ENCODE measurements at regions not wholly inside any gene's neighbourhood (a gene's known extent, or its start where the extent isn't known, plus 50 kb on each side); places are given as distances from the start of the nearest gene placed in this dataset.

DNA sequence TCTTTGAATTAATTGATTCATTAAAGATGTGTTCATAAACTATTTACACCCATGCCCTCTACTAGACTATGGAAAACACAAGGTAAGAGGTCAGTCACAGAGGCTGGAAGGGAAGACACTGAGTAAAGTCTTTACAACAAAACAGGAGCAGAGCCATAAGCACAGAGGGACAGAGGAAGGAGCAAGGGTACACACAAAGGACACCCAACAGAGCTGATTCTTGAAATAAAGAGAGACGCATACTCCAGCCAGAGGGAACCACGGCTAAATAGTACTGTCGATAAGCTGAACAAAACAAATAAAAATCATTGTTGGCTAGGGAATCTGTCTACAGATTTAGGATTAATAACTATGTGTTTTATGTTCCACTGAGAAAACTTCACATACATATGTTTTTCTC lies 289.2 kb downstream of the EFNB2 start:
- ATAC-seq (peak; percentile 85), DNase-seq (ENCODE audit: low spot score) (peak; percentile 35)
- no peaks in the 10 kb centered on the region for H3K36me3 Mint-ChIP-seq (ENCODE audit: low read depth)
- Histone ChIP-seq H3K4me2 (no peak overlapping the region), H3K36me3 (ENCODE audit: insufficient read depth) (no peaks in the 10 kb centered on the region), H3K27ac (ENCODE audit: low read depth) (no peak overlapping the region), H3K79me2 (replicated peaks; ENCODE audit: insufficient read depth) (no peaks in the 10 kb centered on the region), H3F3A (replicated peaks; ENCODE audit: low read depth) (no peaks in the 10 kb centered on the region), H3K9me2 (ENCODE audit: insufficient read depth) (no peaks in the 10 kb centered on the region), H3K4me3 (no peak overlapping the region), H2AFZ (no peak overlapping the region), H3K4me1 (ENCODE audit: insufficient read depth) (peaks cover 7% of the 10 kb centered on the region; the same call in 1 of the 2 replicates), H3K27me3 (ENCODE audit: insufficient read depth) (no peaks in the 10 kb centered on the region), H4K20me1 (replicated peaks; ENCODE audit: insufficient read depth) (no peaks in the 10 kb centered on the region)
- no peak overlapping the region for H3K4me3 Mint-ChIP-seq
- no peak for TF ChIP-seq JUNB (IDR thresholded peaks at IDR 0.05; ENCODE audit: unreplicated experiment)
- no peak for TF ChIP-seq CREB1 (CRISPR knock-in tag; IDR thresholded peaks at IDR 0.05; ENCODE audit: low read depth)
- TF ChIP-seq, protein P1, sequence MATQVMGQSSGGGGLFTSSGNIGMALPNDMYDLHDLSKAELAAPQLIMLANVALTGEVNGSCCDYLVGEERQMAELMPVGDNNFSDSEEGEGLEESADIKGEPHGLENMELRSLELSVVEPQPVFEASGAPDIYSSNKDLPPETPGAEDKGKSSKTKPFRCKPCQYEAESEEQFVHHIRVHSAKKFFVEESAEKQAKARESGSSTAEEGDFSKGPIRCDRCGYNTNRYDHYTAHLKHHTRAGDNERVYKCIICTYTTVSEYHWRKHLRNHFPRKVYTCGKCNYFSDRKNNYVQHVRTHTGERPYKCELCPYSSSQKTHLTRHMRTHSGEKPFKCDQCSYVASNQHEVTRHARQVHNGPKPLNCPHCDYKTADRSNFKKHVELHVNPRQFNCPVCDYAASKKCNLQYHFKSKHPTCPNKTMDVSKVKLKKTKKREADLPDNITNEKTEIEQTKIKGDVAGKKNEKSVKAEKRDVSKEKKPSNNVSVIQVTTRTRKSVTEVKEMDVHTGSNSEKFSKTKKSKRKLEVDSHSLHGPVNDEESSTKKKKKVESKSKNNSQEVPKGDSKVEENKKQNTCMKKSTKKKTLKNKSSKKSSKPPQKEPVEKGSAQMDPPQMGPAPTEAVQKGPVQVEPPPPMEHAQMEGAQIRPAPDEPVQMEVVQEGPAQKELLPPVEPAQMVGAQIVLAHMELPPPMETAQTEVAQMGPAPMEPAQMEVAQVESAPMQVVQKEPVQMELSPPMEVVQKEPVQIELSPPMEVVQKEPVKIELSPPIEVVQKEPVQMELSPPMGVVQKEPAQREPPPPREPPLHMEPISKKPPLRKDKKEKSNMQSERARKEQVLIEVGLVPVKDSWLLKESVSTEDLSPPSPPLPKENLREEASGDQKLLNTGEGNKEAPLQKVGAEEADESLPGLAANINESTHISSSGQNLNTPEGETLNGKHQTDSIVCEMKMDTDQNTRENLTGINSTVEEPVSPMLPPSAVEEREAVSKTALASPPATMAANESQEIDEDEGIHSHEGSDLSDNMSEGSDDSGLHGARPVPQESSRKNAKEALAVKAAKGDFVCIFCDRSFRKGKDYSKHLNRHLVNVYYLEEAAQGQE (IDR thresholded peaks at IDR 0.05; ENCODE audit: unreplicated experiment), result no peak
- TF ChIP-seq, protein P2, sequence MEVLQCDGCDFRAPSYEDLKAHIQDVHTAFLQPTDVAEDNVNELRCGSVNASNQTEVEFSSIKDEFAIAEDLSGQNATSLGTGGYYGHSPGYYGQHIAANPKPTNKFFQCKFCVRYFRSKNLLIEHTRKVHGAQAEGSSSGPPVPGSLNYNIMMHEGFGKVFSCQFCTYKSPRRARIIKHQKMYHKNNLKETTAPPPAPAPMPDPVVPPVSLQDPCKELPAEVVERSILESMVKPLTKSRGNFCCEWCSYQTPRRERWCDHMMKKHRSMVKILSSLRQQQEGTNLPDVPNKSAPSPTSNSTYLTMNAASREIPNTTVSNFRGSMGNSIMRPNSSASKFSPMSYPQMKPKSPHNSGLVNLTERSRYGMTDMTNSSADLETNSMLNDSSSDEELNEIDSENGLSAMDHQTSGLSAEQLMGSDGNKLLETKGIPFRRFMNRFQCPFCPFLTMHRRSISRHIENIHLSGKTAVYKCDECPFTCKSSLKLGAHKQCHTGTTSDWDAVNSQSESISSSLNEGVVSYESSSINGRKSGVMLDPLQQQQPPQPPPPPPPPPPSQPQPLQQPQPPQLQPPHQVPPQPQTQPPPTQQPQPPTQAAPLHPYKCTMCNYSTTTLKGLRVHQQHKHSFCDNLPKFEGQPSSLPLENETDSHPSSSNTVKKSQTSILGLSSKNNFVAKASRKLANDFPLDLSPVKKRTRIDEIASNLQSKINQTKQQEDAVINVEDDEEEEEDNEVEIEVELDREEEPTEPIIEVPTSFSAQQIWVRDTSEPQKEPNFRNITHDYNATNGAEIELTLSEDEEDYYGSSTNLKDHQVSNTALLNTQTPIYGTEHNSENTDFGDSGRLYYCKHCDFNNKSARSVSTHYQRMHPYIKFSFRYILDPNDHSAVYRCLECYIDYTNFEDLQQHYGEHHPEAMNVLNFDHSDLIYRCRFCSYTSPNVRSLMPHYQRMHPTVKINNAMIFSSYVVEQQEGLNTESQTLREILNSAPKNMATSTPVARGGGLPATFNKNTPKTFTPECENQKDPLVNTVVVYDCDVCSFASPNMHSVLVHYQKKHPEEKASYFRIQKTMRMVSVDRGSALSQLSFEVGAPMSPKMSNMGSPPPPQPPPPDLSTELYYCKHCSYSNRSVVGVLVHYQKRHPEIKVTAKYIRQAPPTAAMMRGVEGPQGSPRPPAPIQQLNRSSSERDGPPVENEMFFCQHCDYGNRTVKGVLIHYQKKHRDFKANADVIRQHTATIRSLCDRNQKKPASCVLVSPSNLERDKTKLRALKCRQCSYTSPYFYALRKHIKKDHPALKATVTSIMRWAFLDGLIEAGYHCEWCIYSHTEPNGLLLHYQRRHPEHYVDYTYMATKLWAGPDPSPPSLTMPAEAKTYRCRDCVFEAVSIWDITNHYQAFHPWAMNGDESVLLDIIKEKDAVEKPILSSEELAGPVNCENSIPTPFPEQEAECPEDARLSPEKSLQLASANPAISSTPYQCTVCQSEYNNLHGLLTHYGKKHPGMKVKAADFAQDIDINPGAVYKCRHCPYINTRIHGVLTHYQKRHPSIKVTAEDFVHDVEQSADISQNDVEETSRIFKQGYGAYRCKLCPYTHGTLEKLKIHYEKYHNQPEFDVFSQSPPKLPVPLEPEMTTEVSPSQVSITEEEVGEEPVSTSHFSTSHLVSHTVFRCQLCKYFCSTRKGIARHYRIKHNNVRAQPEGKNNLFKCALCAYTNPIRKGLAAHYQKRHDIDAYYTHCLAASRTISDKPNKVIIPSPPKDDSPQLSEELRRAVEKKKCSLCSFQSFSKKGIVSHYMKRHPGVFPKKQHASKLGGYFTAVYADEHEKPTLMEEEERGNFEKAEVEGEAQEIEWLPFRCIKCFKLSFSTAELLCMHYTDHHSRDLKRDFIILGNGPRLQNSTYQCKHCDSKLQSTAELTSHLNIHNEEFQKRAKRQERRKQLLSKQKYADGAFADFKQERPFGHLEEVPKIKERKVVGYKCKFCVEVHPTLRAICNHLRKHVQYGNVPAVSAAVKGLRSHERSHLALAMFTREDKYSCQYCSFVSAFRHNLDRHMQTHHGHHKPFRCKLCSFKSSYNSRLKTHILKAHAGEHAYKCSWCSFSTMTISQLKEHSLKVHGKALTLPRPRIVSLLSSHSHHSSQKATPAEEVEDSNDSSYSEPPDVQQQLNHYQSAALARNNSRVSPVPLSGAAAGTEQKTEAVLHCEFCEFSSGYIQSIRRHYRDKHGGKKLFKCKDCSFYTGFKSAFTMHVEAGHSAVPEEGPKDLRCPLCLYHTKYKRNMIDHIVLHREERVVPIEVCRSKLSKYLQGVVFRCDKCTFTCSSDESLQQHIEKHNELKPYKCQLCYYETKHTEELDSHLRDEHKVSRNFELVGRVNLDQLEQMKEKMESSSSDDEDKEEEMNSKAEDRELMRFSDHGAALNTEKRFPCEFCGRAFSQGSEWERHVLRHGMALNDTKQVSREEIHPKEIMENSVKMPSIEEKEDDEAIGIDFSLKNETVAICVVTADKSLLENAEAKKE (CRISPR knock-in tag; IDR thresholded peaks at IDR 0.05), result no peak
- TF ChIP-seq POLR2AphosphoS5 (IDR thresholded peaks at IDR 0.05; ENCODE audit: low read depth), result no peak
- TF ChIP-seq, protein P3, sequence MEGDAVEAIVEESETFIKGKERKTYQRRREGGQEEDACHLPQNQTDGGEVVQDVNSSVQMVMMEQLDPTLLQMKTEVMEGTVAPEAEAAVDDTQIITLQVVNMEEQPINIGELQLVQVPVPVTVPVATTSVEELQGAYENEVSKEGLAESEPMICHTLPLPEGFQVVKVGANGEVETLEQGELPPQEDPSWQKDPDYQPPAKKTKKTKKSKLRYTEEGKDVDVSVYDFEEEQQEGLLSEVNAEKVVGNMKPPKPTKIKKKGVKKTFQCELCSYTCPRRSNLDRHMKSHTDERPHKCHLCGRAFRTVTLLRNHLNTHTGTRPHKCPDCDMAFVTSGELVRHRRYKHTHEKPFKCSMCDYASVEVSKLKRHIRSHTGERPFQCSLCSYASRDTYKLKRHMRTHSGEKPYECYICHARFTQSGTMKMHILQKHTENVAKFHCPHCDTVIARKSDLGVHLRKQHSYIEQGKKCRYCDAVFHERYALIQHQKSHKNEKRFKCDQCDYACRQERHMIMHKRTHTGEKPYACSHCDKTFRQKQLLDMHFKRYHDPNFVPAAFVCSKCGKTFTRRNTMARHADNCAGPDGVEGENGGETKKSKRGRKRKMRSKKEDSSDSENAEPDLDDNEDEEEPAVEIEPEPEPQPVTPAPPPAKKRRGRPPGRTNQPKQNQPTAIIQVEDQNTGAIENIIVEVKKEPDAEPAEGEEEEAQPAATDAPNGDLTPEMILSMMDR (conservative IDR thresholded peaks at IDR 0.05; ENCODE audit: low read depth in 2 of 2), result no peak
- TF ChIP-seq ZNF114 (CRISPR knock-in tag; IDR thresholded peaks at IDR 0.05), result no peak
- TF ChIP-seq, protein P4, sequence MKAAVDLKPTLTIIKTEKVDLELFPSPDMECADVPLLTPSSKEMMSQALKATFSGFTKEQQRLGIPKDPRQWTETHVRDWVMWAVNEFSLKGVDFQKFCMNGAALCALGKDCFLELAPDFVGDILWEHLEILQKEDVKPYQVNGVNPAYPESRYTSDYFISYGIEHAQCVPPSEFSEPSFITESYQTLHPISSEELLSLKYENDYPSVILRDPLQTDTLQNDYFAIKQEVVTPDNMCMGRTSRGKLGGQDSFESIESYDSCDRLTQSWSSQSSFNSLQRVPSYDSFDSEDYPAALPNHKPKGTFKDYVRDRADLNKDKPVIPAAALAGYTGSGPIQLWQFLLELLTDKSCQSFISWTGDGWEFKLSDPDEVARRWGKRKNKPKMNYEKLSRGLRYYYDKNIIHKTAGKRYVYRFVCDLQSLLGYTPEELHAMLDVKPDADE (IDR thresholded peaks at IDR 0.05), result no peak
- TF ChIP-seq STAT1 (IDR thresholded peaks at IDR 0.05; ENCODE audit: unreplicated experiment), result no peak
- TF ChIP-seq ZNF331 (CRISPR knock-in tag; IDR thresholded peaks at IDR 0.05; ENCODE audit: low read depth), result no peak
- no peak for TF ChIP-seq EZH2 (IDR thresholded peaks at IDR 0.05; ENCODE audit: low read depth, unreplicated experiment)
- no peak for TF ChIP-seq NANOG (IDR thresholded peaks at IDR 0.05; ENCODE audit: borderline replicate concordance)
- TF ChIP-seq EZH2phosphoT487 (IDR thresholded peaks at IDR 0.05; ENCODE audit: unreplicated experiment), result no peak
- no peak overlapping the region for H3K27ac Mint-ChIP-seq
- H3K9me3 Mint-ChIP-seq, result no peaks in the 10 kb centered on the region
- peaks cover 5% of the 10 kb centered on the region for H3K27me3 Mint-ChIP-seq (ENCODE audit: insufficient read depth, low read depth, poor library complexity)
- peaks cover 15% of the 10 kb centered on the region for H3K4me1 Mint-ChIP-seq

Measured in GM23338 (cell line).